IMR-90 (cell line): ENCODE measurements at regions not wholly inside any gene's neighbourhood (a gene's known extent, or its start where the extent isn't known, plus 50 kb on each side); places are given as distances from the start of the nearest gene placed in this dataset.

ENCODE experiments used
- ATAC-seq: fragments of 200-7000 bp; cut with Tn5 transposase; 2 replicates; pipeline ENCODE4 v1.9.1; 2020; ENCODE audit warnings: low read depth, mild to moderate bottlenecking, moderate library complexity
- BruUV-seq: library from RNA; stranded (reverse); fragments of 400-500 nt; replicated peaks from 2 replicates; lab custom pipeline; 2021; lab: Mats Ljungman, UMichigan
- CTCF ChIA-PET: fragments of 300-600 bp; formaldehyde crosslinking; extraction: SDS; loops from one replicate; lab custom pipeline; 2021; ENCODE audit warnings: antibody characterized with exemption; lab: Yijun Ruan, JAX
- POLR2A ChIA-PET: fragments of 300-600 bp; sonication (Branson Sonifier 250); formaldehyde crosslinking; loops from one replicate; lab custom pipeline; 2022; ENCODE audit warnings: antibody characterized with exemption; ENCODE audit not compliant: unreplicated experiment; lab: Charles Lee
- DNase-seq: peaks from one replicate; pipeline ENCODE4 v3.0.0; 2013
- H2AFZ ChIP-seq: replicated peaks from 2 replicates; pipeline ENCODE3; 2013; ENCODE audit warnings: low read length, mild to moderate bottlenecking; ENCODE audit not compliant: poor library complexity
- H2AK5ac ChIP-seq: 2 replicates; pipeline ENCODE4 v1.6.1; 2013; ENCODE audit warnings: low read depth, low read length, inconsistent platforms
- H2AK9ac ChIP-seq: replicated peaks from 2 replicates; pipeline ENCODE3; 2013; ENCODE audit warnings: mild to moderate bottlenecking, low read depth, low read length, moderate library complexity; ENCODE audit not compliant: poor library complexity
- H2BK120ac ChIP-seq: 2 replicates; pipeline ENCODE4 v1.6.1; 2013; ENCODE audit warnings: low read depth, low read length, inconsistent platforms
- H2BK15ac ChIP-seq: 3 replicates; pipeline ENCODE4 v1.6.1; 2013; ENCODE audit warnings: low read depth, low read length, inconsistent platforms
- H2BK20ac ChIP-seq: 2 replicates; pipeline ENCODE4 v1.6.1; 2013; ENCODE audit warnings: low read depth, mild to moderate bottlenecking, inconsistent platforms, low read length, moderate library complexity
- H2BK5ac ChIP-seq: 2 replicates; pipeline ENCODE4 v1.6.1; 2013; ENCODE audit warnings: mild to moderate bottlenecking, low read depth, low read length, inconsistent platforms; ENCODE audit not compliant: poor library complexity, severe bottlenecking
- H3K14ac ChIP-seq: replicated peaks from 2 replicates; pipeline ENCODE4 v1.6.1; 2013; ENCODE audit warnings: low read depth, low read length, inconsistent platforms
- H3K18ac ChIP-seq: 2 replicates; pipeline ENCODE4 v1.6.1; 2013; ENCODE audit warnings: low read depth, low read length, control low read depth
- H3K23ac ChIP-seq: 2 replicates; pipeline ENCODE4 v1.6.1; 2013; ENCODE audit warnings: low read depth, low read length, inconsistent platforms
- H3K27ac ChIP-seq: 2 replicates; pipeline ENCODE4 v1.5.1; 2013; ENCODE audit warnings: mild to moderate bottlenecking, control low read depth, low read length; ENCODE audit not compliant: insufficient read depth
- H3K27me3 ChIP-seq: 2 replicates; pipeline ENCODE4 v1.6.1; 2013; ENCODE audit warnings: low read length; ENCODE audit not compliant: control insufficient read depth, insufficient read depth
- H3K36me3 ChIP-seq: 2 replicates; pipeline ENCODE4 v1.6.1; 2013; ENCODE audit warnings: low read length, mixed read lengths; ENCODE audit not compliant: control insufficient read depth, insufficient read depth
- H3K4ac ChIP-seq: 2 replicates; pipeline ENCODE4 v1.6.1; 2013; ENCODE audit warnings: low read depth, low read length, inconsistent platforms
- H3K4me1 ChIP-seq: 2 replicates; pipeline ENCODE4 v1.6.1; 2013; ENCODE audit warnings: low read length, mixed read lengths; ENCODE audit not compliant: control insufficient read depth, insufficient read depth
- H3K4me2 ChIP-seq: 2 replicates; pipeline ENCODE4 v1.6.1; 2013; ENCODE audit warnings: low read depth, mild to moderate bottlenecking, control low read depth, low read length, moderate library complexity
- H3K4me3 ChIP-seq: 2 replicates; pipeline ENCODE4 v1.5.1; 2013; ENCODE audit warnings: low read depth, mild to moderate bottlenecking, control low read depth, low read length, moderate library complexity; ENCODE audit not compliant: insufficient read depth
- H3K56ac ChIP-seq: 2 replicates; pipeline ENCODE4 v1.6.1; 2013; ENCODE audit warnings: low read length, inconsistent platforms; ENCODE audit not compliant: insufficient read depth; ENCODE audit errors: extremely low read depth
- H3K79me1 ChIP-seq, 2 experiments: 2 replicates each; pipeline ENCODE4 v1.6.1; 2013; ENCODE audit warnings: low read length in 2 of 2, inconsistent platforms in 1 of 2, low read depth in 1 of 2
- H3K9ac ChIP-seq: 2 replicates; pipeline ENCODE4 v1.6.1; 2013; ENCODE audit warnings: low read depth, low read length, control low read depth
- H3K9me1 ChIP-seq: 2 replicates; pipeline ENCODE4 v1.6.1; 2013; ENCODE audit warnings: low read length, inconsistent platforms; ENCODE audit not compliant: insufficient read depth
- H3K9me3 ChIP-seq: 2 replicates; pipeline ENCODE4 v1.6.1; 2013; ENCODE audit warnings: low read length; ENCODE audit not compliant: control insufficient read depth, insufficient read depth
- H4K20me1 ChIP-seq: 2 replicates; pipeline ENCODE4 v1.6.1; 2013; ENCODE audit warnings: low read length, inconsistent platforms; ENCODE audit not compliant: insufficient read depth
- H4K5ac ChIP-seq: 2 replicates; pipeline ENCODE4 v1.6.1; 2013; ENCODE audit warnings: mild to moderate bottlenecking, low read depth, low read length, control low read depth
- H4K8ac ChIP-seq, 2 experiments: 2 replicates each; pipeline ENCODE4 v1.6.1; 2013; ENCODE audit warnings: low read depth in 2 of 2, low read length in 2 of 2, control low read depth in 1 of 2, inconsistent platforms in 1 of 2
- H4K91ac ChIP-seq: 2 replicates; pipeline ENCODE4 v1.6.1; 2013; ENCODE audit warnings: low read depth, low read length, inconsistent platforms; ENCODE audit not compliant: insufficient read depth
- BHLHE40 ChIP-seq: fragments of 150-350 bp; IDR thresholded peaks from 2 replicates; pipeline ENCODE4 v1.6.1; 2016; ENCODE audit warnings: mild to moderate bottlenecking, low read depth, low read length
- CEBPB ChIP-seq: IDR thresholded peaks from 2 replicates; pipeline ENCODE4 v1.6.1; 2012; ENCODE audit warnings: low read depth, low read length, improper control_type of control experiment
- CHD1 ChIP-seq: IDR thresholded peaks from 2 replicates; pipeline ENCODE4 v1.6.1; 2012; ENCODE audit warnings: low read depth, low read length, improper control_type of control experiment
- FOS ChIP-seq: fragments of 150-350 bp; IDR thresholded peaks from 2 replicates; pipeline ENCODE4 v1.6.1; 2016; ENCODE audit warnings: low read depth, low read length
- MAFK ChIP-seq: IDR thresholded peaks from 2 replicates; pipeline ENCODE4 v1.6.1; 2012; ENCODE audit warnings: low read depth, low read length, improper control_type of control experiment
- MAZ ChIP-seq: IDR thresholded peaks from 2 replicates; pipeline ENCODE4 v1.6.1; 2012; ENCODE audit warnings: low read depth, mild to moderate bottlenecking, low read length, improper control_type of control experiment, moderate library complexity, borderline replicate concordance
- MXI1 ChIP-seq: IDR thresholded peaks from 2 replicates; pipeline ENCODE4 v1.6.1; 2012; ENCODE audit warnings: low read depth, mild to moderate bottlenecking, low read length, moderate library complexity, borderline replicate concordance
- POLR2A ChIP-seq: IDR thresholded peaks from 2 replicates; pipeline ENCODE4 v1.6.1; 2012; ENCODE audit warnings: mild to moderate bottlenecking, low read depth, low read length
- RAD21 ChIP-seq: IDR thresholded peaks from 2 replicates; pipeline ENCODE4 v1.6.1; 2012; ENCODE audit warnings: low read length, improper control_type of control experiment
- RCOR1 ChIP-seq: IDR thresholded peaks from 2 replicates; pipeline ENCODE4 v1.6.1; 2012; ENCODE audit warnings: mild to moderate bottlenecking, low read length, improper control_type of control experiment; ENCODE audit not compliant: insufficient replicate concordance
- RFX5 ChIP-seq: IDR thresholded peaks from 2 replicates; pipeline ENCODE4 v1.8.0; 2012; ENCODE audit warnings: low read depth, mild to moderate bottlenecking, low read length, moderate library complexity
- SMC3 ChIP-seq: fragments of 150-350 bp; IDR thresholded peaks from 2 replicates; pipeline ENCODE4 v1.6.1; 2016; ENCODE audit warnings: low read depth, mild to moderate bottlenecking, antibody characterized with exemption, low read length, moderate library complexity
- WGBS, 2 experiments: methylation state at CpG; one replicate each; pipeline versions ENCODE4 v1.1.5 to v1.1.7; 2013; ENCODE audit warnings: missing lambda C conversion rate in 2 of 2; ENCODE audit not compliant: insufficient read length in 1 of 2; ENCODE audit errors: extremely low coverage in 2 of 2; 5-methylcytosine and 5-hydroxymethylcytosine counted together
- dilution Hi-C: fragments of 300-500 bp; cut with HindIII; formaldehyde crosslinking; loops from one replicate; pipeline ENCODE4 v1.14.3; 2018; ENCODE audit warnings: low sequenced_read_pairs; ENCODE audit not compliant: unreplicated experiment
- in situ Hi-C: fragments of 300-500 bp; cut with MboI; formaldehyde crosslinking; loops from 3 replicates; pipeline ENCODE4 v1.14.3; 2019; ENCODE audit warnings: low sequenced_read_pairs, inconsistent platforms, mixed read lengths
- intact Hi-C: fragments of 100-400 bp; cut with micrococcal nuclease; formaldehyde crosslinking; loops from 2 replicates; pipeline ENCODE4 v1.10.0; 2022
- TF ChIP-seq, protein P1 (sequence below): fragments of 150-350 bp; IDR thresholded peaks from 2 replicates; pipeline ENCODE4 v1.6.1; 2016; ENCODE audit warnings: low read depth, mild to moderate bottlenecking, low read length, moderate library complexity, borderline replicate concordance
- TF ChIP-seq, protein P2 (sequence below): conservative IDR thresholded peaks from 2 replicates; pipeline ENCODE4 v1.5.1; 2012; ENCODE audit warnings: mild to moderate bottlenecking, low read depth, low read length, improper control_type of control experiment
- TF ChIP-seq, protein P3 (sequence below): fragments of 150-350 bp; IDR thresholded peaks from 2 replicates; pipeline ENCODE4 v1.6.1; 2017; ENCODE audit warnings: mild to moderate bottlenecking, antibody characterized with exemption, low read length, low read depth

DNA sequence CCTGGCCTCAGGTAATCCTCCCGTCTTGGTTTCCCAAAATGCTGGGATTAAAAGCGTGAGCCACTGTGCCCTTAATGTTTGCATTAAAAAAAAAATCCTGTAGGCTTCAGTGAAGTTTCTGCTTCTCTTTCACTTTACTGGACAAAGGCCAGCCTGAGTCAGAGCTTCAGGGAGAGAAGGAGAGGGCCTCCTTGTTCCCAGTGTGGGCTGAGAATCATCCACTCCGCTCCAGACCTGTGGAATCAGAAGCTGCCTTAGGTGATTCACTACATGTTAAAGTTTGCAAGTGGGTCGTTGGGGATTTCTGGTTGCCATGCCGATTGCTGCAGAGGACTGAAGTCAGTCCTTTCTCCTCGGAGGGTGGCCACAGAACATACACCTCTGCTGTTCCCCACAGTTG is 113.3 kb upstream of the EEF1E1 start:
- no peak overlapping the region for H2BK15ac ChIP-seq
- H3K56ac ChIP-seq: no peak overlapping the region
- no peak overlapping the region for H3K4me2 ChIP-seq
- H3K9ac ChIP-seq: no peak overlapping the region
- no peaks in the 10 kb centered on the region for H3K36me3 ChIP-seq
- H2AK9ac ChIP-seq: no peak overlapping the region
- H4K8ac ChIP-seq: no peak overlapping the region
- no peak overlapping the region for H2BK20ac ChIP-seq
- H4K91ac ChIP-seq: no peak overlapping the region
- dilution Hi-C loops: no loop called here
- H4K5ac ChIP-seq: no peak overlapping the region
- H3K4ac ChIP-seq: no peak overlapping the region
- H2AK5ac ChIP-seq: no peak overlapping the region
- no peak overlapping the region for H2BK120ac ChIP-seq
- no peak for TF ChIP-seq FOS
- no peak for TF ChIP-seq SMC3
- no peak for TF ChIP-seq MAFK
- no peak for TF ChIP-seq RFX5
- no peak for TF ChIP-seq BHLHE40
- TF ChIP-seq, protein P1, sequence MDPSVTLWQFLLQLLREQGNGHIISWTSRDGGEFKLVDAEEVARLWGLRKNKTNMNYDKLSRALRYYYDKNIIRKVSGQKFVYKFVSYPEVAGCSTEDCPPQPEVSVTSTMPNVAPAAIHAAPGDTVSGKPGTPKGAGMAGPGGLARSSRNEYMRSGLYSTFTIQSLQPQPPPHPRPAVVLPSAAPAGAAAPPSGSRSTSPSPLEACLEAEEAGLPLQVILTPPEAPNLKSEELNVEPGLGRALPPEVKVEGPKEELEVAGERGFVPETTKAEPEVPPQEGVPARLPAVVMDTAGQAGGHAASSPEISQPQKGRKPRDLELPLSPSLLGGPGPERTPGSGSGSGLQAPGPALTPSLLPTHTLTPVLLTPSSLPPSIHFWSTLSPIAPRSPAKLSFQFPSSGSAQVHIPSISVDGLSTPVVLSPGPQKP: no peak
- TF ChIP-seq, protein P2, sequence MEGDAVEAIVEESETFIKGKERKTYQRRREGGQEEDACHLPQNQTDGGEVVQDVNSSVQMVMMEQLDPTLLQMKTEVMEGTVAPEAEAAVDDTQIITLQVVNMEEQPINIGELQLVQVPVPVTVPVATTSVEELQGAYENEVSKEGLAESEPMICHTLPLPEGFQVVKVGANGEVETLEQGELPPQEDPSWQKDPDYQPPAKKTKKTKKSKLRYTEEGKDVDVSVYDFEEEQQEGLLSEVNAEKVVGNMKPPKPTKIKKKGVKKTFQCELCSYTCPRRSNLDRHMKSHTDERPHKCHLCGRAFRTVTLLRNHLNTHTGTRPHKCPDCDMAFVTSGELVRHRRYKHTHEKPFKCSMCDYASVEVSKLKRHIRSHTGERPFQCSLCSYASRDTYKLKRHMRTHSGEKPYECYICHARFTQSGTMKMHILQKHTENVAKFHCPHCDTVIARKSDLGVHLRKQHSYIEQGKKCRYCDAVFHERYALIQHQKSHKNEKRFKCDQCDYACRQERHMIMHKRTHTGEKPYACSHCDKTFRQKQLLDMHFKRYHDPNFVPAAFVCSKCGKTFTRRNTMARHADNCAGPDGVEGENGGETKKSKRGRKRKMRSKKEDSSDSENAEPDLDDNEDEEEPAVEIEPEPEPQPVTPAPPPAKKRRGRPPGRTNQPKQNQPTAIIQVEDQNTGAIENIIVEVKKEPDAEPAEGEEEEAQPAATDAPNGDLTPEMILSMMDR: no peak
- TF ChIP-seq MXI1: no peak
- no peak for TF ChIP-seq CHD1
- TF ChIP-seq MAZ: no peak
- no peak for TF ChIP-seq CEBPB
- no peak for TF ChIP-seq POLR2A
- TF ChIP-seq RAD21: no peak
- no peak for TF ChIP-seq RCOR1
- TF ChIP-seq, protein P3, sequence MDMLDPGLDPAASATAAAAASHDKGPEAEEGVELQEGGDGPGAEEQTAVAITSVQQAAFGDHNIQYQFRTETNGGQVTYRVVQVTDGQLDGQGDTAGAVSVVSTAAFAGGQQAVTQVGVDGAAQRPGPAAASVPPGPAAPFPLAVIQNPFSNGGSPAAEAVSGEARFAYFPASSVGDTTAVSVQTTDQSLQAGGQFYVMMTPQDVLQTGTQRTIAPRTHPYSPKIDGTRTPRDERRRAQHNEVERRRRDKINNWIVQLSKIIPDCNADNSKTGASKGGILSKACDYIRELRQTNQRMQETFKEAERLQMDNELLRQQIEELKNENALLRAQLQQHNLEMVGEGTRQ: no peak
- no peak overlapping the region for H3K23ac ChIP-seq
- WGBS, 2 experiments: 88% methylated on average over 2 of the region's 6 CpGs; no CpG with 5 or more reads in 1 of the 2 experiments
- intact Hi-C loops: no loop called here
- H3K14ac ChIP-seq: no peak overlapping the region
- H3K4me3 ChIP-seq: no peak overlapping the region
- ChIA-PET POLR2A (no interaction called here), CTCF (interaction anchor here (0.7 to 2.9 kb wide), 2 partner anchors 33 to 84 kb away, joined by 8 to 14 read pairs; no protein-coding TSS in a partner anchor)
- H3K9me3 ChIP-seq: no peaks in the 10 kb centered on the region
- H3K27me3 ChIP-seq: peaks cover 2% of the 10 kb centered on the region; the same call in 1 of the 2 replicates
- no peak overlapping the region for H3K18ac ChIP-seq
- H3K27ac ChIP-seq: no peak overlapping the region
- no peak overlapping the region for H2AFZ ChIP-seq
- peak; percentile 63; the same call in 1 of the 2 replicates for ATAC-seq
- no peaks in the 10 kb centered on the region for H4K20me1 ChIP-seq
- DNase-seq: peak; percentile 64
- H2BK5ac ChIP-seq: no peak overlapping the region
- no peaks in the 10 kb centered on the region for H3K4me1 ChIP-seq
- no peaks in the 10 kb centered on the region for H3K9me1 ChIP-seq
- in situ Hi-C loops: no loop called here
- no peaks in the 10 kb centered on the region for H3K79me1 ChIP-seq
- no TSS peak for BruUV-seq
